OCI-LY7 (cell line): ENCODE measurements at regions not wholly inside any gene's neighbourhood (a gene's known extent, or its start where the extent isn't known, plus 50 kb on each side); places are given as distances from the start of the nearest gene placed in this dataset.

Experiments used
- BruUV-seq: library from RNA; stranded (reverse); fragments of 400-500 nt; replicated peaks from 2 replicates; lab custom pipeline; 2021; lab: Mats Ljungman, UMichigan
- CTCF ChIA-PET: fragments of 300-600 bp; sonication (Branson Sonifier 250); formaldehyde crosslinking; loops from one replicate; lab custom pipeline; 2022; ENCODE audit warnings: antibody characterized with exemption; ENCODE audit not compliant: unreplicated experiment; lab: Charles Lee
- POLR2A ChIA-PET: fragments of 300-600 bp; sonication (Branson Sonifier 250); formaldehyde crosslinking; loops from one replicate; lab custom pipeline; 2022; ENCODE audit warnings: antibody characterized with exemption; lab: Charles Lee
- DNase-seq: peaks from one replicate; pipeline ENCODE4 v3.0.0-alpha.2; 2015; ENCODE audit warnings: low spot score
- H2AFZ ChIP-seq: fragments of 200-600 bp; sonication (generic), shearing (Covaris generic); 2 replicates; pipeline ENCODE4 v1.6.1; 2014; ENCODE audit warnings: mild to moderate bottlenecking, antibody characterized with exemption, low read length, moderate library complexity
- H3K27ac ChIP-seq: fragments of 200-600 bp; sonication (generic); 2 replicates; pipeline ENCODE4 v1.5.1; 2014; ENCODE audit warnings: mixed run types, low read depth, mild to moderate bottlenecking, moderate library complexity, low read length, inconsistent platforms; ENCODE audit not compliant: poor library complexity, severe bottlenecking
- H3K36me3 ChIP-seq: fragments of 200-600 bp; sonication (generic); 2 replicates; pipeline ENCODE4 v1.6.1; 2014; ENCODE audit warnings: mild to moderate bottlenecking, antibody characterized with exemption, low read length, moderate library complexity, mixed read lengths; ENCODE audit not compliant: insufficient read depth
- H3K4me1 ChIP-seq: fragments of 200-600 bp; sonication (generic); 2 replicates; pipeline ENCODE4 v1.5.1; 2014; ENCODE audit warnings: mild to moderate bottlenecking, low read length; ENCODE audit not compliant: insufficient read depth, poor library complexity, severe bottlenecking
- H3K4me2 ChIP-seq: fragments of 200-600 bp; sonication (generic); 2 replicates; pipeline ENCODE4 v1.6.1; 2014; ENCODE audit warnings: mild to moderate bottlenecking, low read length
- H3K4me3 ChIP-seq: fragments of 200-600 bp; sonication (generic); 2 replicates; pipeline ENCODE4 v1.5.1; 2014; ENCODE audit warnings: mild to moderate bottlenecking, low read depth, low read length; ENCODE audit not compliant: poor library complexity, severe bottlenecking
- H3K79me2 ChIP-seq: fragments of 200-600 bp; sonication (generic); 2 replicates; pipeline ENCODE4 v1.6.1; 2016; ENCODE audit warnings: low read depth, mild to moderate bottlenecking, low read length, moderate library complexity, mixed read lengths; ENCODE audit not compliant: insufficient read depth
- H3K9me2 ChIP-seq: fragments of 200-600 bp; sonication (generic); 2 replicates; pipeline ENCODE4 v1.6.1; 2016; ENCODE audit warnings: mild to moderate bottlenecking, low read length, mixed read lengths; ENCODE audit not compliant: insufficient read depth
- H3K9me3 ChIP-seq: fragments of 200-600 bp; sonication (generic); 2 replicates; pipeline ENCODE4 v1.6.1; 2014; ENCODE audit warnings: mild to moderate bottlenecking, mixed run types, low read length, mixed read lengths
- H4K20me1 ChIP-seq: fragments of 200-600 bp; sonication (generic); 2 replicates; pipeline ENCODE4 v1.6.1; 2014; ENCODE audit warnings: mild to moderate bottlenecking, antibody characterized with exemption, low read length, moderate library complexity, mixed read lengths; ENCODE audit not compliant: insufficient read depth
- EZH2phosphoT487 ChIP-seq: fragments of 200-600 bp; sonication (generic); IDR thresholded peaks from 2 replicates; pipeline ENCODE4 v1.6.1; 2018; ENCODE audit warnings: low read depth, borderline replicate concordance, mild to moderate bottlenecking, mixed run types, antibody characterized with exemption, low read length, moderate library complexity, mixed read lengths
- intact Hi-C: fragments of 100-400 bp; cut with micrococcal nuclease; formaldehyde crosslinking; loops from one replicate; pipeline ENCODE4 v1.10.0; 2022; ENCODE audit not compliant: unreplicated experiment
- TF ChIP-seq, protein P1 (sequence below): fragments of 200-600 bp; sonication (generic); conservative IDR thresholded peaks from 2 replicates; pipeline ENCODE4 v1.5.1; 2014; ENCODE audit warnings: mild to moderate bottlenecking, antibody characterized with exemption, low read length, moderate library complexity, mixed read lengths

DNA sequence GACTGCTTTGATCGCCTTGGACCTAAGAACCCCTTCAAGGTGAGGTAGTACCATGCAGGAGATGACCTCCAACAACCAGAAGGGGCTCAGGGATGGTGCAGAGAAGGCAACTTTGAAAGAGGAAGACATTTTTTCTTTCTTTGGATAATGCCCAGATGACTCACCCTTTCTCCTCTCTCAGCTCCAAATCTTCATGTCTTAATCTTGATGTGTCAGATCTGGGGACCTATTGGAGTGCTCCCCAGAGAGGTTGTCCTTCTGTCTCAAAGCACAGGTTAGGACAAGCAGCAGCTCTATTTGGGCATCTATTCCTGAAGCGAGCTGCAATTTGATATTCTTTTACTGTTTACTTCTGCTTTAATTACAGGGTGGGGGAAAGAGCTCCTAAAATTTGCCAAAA, 229.9 kb upstream of the MAP3K1 start:
- Histone ChIP-seq H3K4me1 (peaks cover 36% of the 10 kb centered on the region), H3K9me2 (no peaks in the 10 kb centered on the region; the same call in 1 of the 2 replicates), H3K4me2 (no peak overlapping the region), H3K9me3 (no peaks in the 10 kb centered on the region), H3K27ac (no peak overlapping the region), H2AFZ (no peak overlapping the region), H4K20me1 (no peaks in the 10 kb centered on the region), H3K79me2 (no peaks in the 10 kb centered on the region), H3K4me3 (no peak overlapping the region), H3K36me3 (no peaks in the 10 kb centered on the region)
- TF ChIP-seq, protein P1, sequence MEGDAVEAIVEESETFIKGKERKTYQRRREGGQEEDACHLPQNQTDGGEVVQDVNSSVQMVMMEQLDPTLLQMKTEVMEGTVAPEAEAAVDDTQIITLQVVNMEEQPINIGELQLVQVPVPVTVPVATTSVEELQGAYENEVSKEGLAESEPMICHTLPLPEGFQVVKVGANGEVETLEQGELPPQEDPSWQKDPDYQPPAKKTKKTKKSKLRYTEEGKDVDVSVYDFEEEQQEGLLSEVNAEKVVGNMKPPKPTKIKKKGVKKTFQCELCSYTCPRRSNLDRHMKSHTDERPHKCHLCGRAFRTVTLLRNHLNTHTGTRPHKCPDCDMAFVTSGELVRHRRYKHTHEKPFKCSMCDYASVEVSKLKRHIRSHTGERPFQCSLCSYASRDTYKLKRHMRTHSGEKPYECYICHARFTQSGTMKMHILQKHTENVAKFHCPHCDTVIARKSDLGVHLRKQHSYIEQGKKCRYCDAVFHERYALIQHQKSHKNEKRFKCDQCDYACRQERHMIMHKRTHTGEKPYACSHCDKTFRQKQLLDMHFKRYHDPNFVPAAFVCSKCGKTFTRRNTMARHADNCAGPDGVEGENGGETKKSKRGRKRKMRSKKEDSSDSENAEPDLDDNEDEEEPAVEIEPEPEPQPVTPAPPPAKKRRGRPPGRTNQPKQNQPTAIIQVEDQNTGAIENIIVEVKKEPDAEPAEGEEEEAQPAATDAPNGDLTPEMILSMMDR = no peak
- POLR2A ChIA-PET = interaction anchor here (0.6 to 1.6 kb wide), 6 partner anchors 8 to 1312 kb away, joined by 3 to 4 read pairs (median 3); no protein-coding TSS in a partner anchor
- DNase-seq = no peak
- intact Hi-C loops = loop anchor here (5.0 kb wide), 1 partner anchor 232 kb away; the partner anchor contains the start of gene MAP3K1
- no TSS peak for BruUV-seq
- CTCF ChIA-PET = no interaction called here

DNA sequence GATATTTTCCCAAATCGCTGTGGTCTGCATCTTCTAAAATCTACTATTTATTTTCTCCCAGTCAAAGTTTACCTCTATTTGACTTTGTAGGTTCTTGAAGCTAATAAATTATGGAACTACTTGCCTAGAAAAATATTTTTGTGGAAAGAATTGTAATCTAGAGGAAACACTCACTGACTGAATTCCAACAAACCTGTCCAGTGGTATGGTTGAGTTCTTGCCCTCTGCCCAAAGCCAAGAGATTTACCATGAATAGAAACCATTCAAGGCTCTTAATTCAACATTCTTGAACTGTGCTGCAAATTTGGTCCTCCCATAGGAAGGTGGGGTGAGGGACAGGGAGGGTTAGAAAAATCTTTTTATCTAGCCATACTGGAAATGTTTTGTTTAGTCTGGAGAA, 233.9 kb upstream of the MAP3K1 start:
- Histone ChIP-seq H3K4me2 (no peak overlapping the region), H2AFZ (no peak overlapping the region; the same call in 1 of the 2 replicates), H3K4me3 (no peak overlapping the region), H3K27ac (no peak overlapping the region), H3K9me2 (no peaks in the 10 kb centered on the region; the same call in 1 of the 2 replicates), H3K4me1 (peaks cover 11% of the 10 kb centered on the region), H4K20me1 (no peaks in the 10 kb centered on the region), H3K79me2 (no peaks in the 10 kb centered on the region), H3K9me3 (no peaks in the 10 kb centered on the region), H3K36me3 (no peaks in the 10 kb centered on the region)
- ChIA-PET POLR2A (interaction anchor here (0.7 kb wide), 1 partner anchor 9 kb away, joined by 3 read pairs; no protein-coding TSS in a partner anchor), CTCF (no interaction called here)
- no peak for TF ChIP-seq EZH2phosphoT487
- TF ChIP-seq, protein P1 = no peak
- intact Hi-C loops = no loop called here
- BruUV-seq = no TSS peak
- no peak for DNase-seq

DNA sequence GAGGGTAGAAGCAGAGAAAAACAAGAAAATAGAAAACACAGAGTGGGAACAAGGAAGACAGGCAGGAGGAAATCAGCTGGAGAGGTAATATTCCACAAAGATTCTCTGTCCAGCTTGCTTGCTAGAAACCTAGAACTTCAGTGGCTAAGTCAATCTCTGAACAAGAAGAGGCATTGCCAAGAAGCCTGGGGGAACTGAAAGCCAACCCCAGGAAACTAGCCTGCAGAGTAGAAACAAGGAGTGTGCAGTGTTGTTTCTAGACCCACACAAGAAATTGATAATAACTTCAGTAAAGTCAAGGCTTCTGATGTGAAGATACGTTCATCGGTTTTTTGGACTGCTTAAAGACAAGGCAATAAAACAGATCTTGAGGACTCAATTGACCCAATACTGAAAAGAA, 234.5 kb upstream of the MAP3K1 start:
- Histone ChIP-seq H4K20me1 (no peaks in the 10 kb centered on the region), H3K4me1 (peaks cover 11% of the 10 kb centered on the region), H3K36me3 (no peaks in the 10 kb centered on the region), H3K9me3 (no peaks in the 10 kb centered on the region), H3K79me2 (no peaks in the 10 kb centered on the region), H3K27ac (no peak overlapping the region), H2AFZ (no peak overlapping the region; the same call in 1 of the 2 replicates), H3K9me2 (no peaks in the 10 kb centered on the region; the same call in 1 of the 2 replicates), H3K4me2 (no peak overlapping the region), H3K4me3 (no peak overlapping the region)
- BruUV-seq = no TSS peak
- CTCF ChIA-PET = no interaction called here
- no peak for DNase-seq
- TF ChIP-seq EZH2phosphoT487 = no peak
- TF ChIP-seq, protein P1 = no peak
- POLR2A ChIA-PET = interaction anchor here (0.6 to 0.7 kb wide), 2 partner anchors 8 to 292 kb away, joined by 3 read pairs; no protein-coding TSS in a partner anchor
- intact Hi-C loops = no loop called here
